HL-60 (cell line): ENCODE measurements at regions not wholly inside any gene's neighbourhood (a gene's known extent, or its start where the extent isn't known, plus 50 kb on each side); places are given as distances from the start of the nearest gene placed in this dataset.

Experiments
- DNase-seq, 2 experiments: peaks; one replicate each; pipeline ENCODE4 v3.0.0-alpha.2; 2010 to 2020; ENCODE audit warnings: low read depth in 1 of 2, low spot score in 1 of 2
- H3K27ac ChIP-seq: fragments of 250-450 bp; sonication (Bioruptor Pico); replicated peaks from 2 replicates; pipeline ENCODE4 v1.5.1; 2020; ENCODE audit warnings: mild to moderate bottlenecking, moderate library complexity
- H3K27me3 ChIP-seq: fragments of 250-450 bp; sonication (Bioruptor Pico); 2 replicates; pipeline ENCODE4 v1.5.1; 2021; ENCODE audit warnings: mild to moderate bottlenecking, moderate library complexity; ENCODE audit not compliant: insufficient read depth, poor library complexity, severe bottlenecking
- H3K4me3 ChIP-seq: replicated peaks from 2 replicates; pipeline ENCODE4 v1.5.1; 2011; ENCODE audit warnings: mild to moderate bottlenecking, control low read depth, low read length; ENCODE audit not compliant: insufficient read depth
- CTCF ChIP-seq: IDR thresholded peaks from one replicate; pipeline ENCODE4 v1.5.1; 2011; ENCODE audit warnings: low read length, control low read depth, inconsistent platforms; ENCODE audit not compliant: insufficient read depth
- GABPA ChIP-seq: IDR thresholded peaks from 2 replicates; pipeline ENCODE4 v1.6.1; 2012; ENCODE audit warnings: low read depth
- POLR2AphosphoS5 ChIP-seq: IDR thresholded peaks from 2 replicates; pipeline ENCODE4 v1.6.1; 2012; ENCODE audit warnings: low read depth
- SPI1 ChIP-seq: IDR thresholded peaks from 2 replicates; pipeline ENCODE4 v1.6.1; 2012; ENCODE audit warnings: low read depth, mild to moderate bottlenecking, borderline replicate concordance
- TF ChIP-seq, protein P1 (sequence below): IDR thresholded peaks from 2 replicates; pipeline ENCODE4 v1.6.1; 2012; ENCODE audit warnings: low read depth; ENCODE audit not compliant: insufficient replicate concordance

- H3K4me3 ChIP-seq = no peak overlapping the region
- TF ChIP-seq POLR2AphosphoS5 (no peak), SPI1 (no peak), GABPA (no peak), CTCF (no peak)
- TF ChIP-seq, protein P1, sequence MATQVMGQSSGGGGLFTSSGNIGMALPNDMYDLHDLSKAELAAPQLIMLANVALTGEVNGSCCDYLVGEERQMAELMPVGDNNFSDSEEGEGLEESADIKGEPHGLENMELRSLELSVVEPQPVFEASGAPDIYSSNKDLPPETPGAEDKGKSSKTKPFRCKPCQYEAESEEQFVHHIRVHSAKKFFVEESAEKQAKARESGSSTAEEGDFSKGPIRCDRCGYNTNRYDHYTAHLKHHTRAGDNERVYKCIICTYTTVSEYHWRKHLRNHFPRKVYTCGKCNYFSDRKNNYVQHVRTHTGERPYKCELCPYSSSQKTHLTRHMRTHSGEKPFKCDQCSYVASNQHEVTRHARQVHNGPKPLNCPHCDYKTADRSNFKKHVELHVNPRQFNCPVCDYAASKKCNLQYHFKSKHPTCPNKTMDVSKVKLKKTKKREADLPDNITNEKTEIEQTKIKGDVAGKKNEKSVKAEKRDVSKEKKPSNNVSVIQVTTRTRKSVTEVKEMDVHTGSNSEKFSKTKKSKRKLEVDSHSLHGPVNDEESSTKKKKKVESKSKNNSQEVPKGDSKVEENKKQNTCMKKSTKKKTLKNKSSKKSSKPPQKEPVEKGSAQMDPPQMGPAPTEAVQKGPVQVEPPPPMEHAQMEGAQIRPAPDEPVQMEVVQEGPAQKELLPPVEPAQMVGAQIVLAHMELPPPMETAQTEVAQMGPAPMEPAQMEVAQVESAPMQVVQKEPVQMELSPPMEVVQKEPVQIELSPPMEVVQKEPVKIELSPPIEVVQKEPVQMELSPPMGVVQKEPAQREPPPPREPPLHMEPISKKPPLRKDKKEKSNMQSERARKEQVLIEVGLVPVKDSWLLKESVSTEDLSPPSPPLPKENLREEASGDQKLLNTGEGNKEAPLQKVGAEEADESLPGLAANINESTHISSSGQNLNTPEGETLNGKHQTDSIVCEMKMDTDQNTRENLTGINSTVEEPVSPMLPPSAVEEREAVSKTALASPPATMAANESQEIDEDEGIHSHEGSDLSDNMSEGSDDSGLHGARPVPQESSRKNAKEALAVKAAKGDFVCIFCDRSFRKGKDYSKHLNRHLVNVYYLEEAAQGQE = no peak
- no peak overlapping the region for H3K27ac ChIP-seq
- H3K27me3 ChIP-seq = no peaks in the 10 kb centered on the region
- no peak for DNase-seq
These were observed 117.5 kb upstream of the ZNF462 start for GRCh38 chr9:106745457-106745856.

DNA sequence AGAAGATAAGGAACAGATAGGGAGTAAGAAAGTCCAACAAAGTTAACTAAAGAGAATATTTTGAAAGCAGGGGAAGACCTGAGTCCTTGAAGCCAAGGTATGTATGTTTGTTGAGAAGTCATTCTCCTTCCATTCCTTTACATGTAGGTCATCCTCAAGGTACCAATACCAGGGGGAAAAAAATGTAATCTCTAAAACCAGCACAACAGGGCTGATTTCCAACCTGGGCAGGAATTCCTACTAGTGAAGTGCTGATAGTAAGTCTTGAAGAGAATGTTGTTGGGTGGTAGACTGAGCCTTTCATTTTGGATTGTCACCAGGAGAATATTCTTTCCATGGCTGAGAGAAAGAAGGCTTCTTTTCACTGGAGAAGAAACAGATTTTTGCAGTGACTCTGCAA is 117.1 kb upstream of the ZNF462 start:
- H3K27ac ChIP-seq = no peak overlapping the region
- DNase-seq = no peak
- H3K4me3 ChIP-seq = no peak overlapping the region
- no peak for TF ChIP-seq CTCF
- TF ChIP-seq POLR2AphosphoS5 = no peak
- TF ChIP-seq, protein P1 = no peak
- no peaks in the 10 kb centered on the region for H3K27me3 ChIP-seq

- Histone ChIP-seq H3K4me3 (no peak overlapping the region), H3K27ac (no peak overlapping the region), H3K27me3 (no peaks in the 10 kb centered on the region)
- no peak for TF ChIP-seq CTCF
- TF ChIP-seq, protein P1 = no peak
- TF ChIP-seq POLR2AphosphoS5 = no peak
- TF ChIP-seq SPI1 = no peak
- TF ChIP-seq GABPA = no peak
- no peak for DNase-seq
These were observed 111.3 kb upstream of the ZNF462 start for GRCh38 chr9:106751681-106752080.
